ENCODE measurements at regions not wholly inside any gene's neighbourhood (a gene's known extent, or its start where the extent isn't known, plus 50 kb on each side); places are given as distances from the start of the nearest gene placed in this dataset.
A peak's percentile ranks its signal among the peaks of the same experiment; 100 is the strongest.
"Not testable (repeated sequence)": the region's sequence is repeated elsewhere in the genome, so short reads cannot be mapped to it uniquely, and the experiment has no call there.

DNA sequence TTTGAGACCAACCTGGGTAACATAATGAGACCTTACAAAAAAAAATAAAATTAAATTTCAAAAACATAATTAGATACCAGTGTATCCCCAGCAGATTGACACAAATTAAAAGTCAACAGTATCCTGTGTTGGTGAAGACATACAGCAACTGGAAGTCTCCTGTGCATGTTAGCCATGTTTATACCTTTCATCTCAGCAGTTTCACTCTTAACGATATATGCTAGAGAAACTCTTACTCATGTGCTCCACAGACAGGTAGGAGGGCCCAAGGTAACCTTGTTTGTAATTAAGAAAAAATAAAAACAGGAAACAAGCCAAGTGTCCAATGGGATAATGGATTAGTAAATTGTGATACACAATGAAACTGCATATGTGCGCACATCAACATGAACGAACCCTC lies 50.1 kb upstream of the N4BP3 start:
- no peak for DNase-seq

DNA sequence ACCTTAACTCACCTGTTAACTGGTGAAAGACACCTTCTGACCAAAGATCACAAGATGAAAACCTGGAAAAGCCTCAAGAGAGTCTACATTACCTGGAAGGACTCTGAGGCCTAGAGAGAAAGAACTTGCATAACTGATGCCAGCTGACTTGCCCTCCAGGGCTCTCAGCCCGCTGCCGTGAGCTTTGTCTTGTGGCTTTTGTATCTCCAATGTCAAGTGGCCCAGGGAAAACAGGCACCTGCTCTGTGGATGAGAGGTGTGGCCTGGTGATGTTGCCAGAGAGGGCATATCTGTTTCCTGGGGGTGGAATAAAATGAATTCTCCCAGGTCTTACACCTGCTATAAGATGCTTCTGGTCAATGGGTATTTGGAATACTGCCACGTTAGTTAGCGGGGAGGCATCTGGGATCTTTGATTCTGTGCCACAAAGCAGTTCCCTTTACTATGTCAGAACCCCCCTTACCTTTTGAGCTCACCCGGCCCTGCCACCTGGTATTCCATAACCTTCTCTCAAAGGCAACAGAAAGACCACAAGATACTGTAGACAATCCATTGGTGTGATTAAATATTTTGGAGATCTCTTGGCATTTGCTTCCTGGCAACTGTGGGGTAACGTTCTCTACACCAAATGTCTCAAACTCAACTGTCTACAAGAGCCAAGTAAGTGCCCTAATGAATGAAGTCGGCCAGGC lies 54.9 kb upstream of the N4BP3 start:
- DNase-seq, result peak; percentile 2 to 21

DNA sequence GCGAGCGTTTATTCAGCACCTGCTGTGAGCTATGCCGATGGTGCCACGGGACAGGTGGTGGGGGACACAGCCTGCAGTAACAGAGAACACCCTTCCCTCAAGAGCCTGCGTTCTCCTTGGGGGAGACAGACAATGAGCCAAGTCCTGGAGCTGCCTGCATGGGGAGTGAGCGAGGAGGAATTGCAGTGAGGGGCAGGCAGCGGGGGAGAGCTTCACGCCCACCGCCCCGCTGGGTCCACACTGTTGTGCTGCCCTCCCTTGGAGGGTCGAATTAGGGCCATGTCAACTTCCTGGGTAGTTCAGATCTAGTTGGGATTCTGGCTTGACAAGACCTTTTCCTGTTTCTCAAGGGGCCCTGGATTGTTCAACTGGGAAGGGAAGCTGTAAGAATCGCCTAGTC lies 55.5 kb upstream of the N4BP3 start:
- no peak for DNase-seq

DNA sequence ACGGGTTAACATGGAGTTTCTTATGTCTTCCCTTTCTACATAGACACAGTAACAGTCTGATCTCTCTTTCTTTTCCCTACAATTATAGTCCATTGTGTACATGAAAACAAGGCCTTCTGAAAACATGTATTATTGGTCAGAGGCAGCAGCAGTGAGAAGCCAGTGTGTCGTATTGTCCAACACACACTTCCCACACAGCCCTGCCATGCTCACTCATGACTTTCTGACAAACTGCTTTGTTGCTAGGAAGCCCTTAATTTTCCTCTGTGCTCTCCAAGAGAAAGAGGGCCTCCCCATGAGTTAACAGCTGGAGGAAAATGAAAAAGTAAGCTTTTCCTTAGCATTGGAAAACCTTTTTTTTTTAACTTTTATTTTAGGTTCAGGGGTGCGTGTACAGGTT lies 56.4 kb upstream of the N4BP3 start:
- no peak for DNase-seq

DNA sequence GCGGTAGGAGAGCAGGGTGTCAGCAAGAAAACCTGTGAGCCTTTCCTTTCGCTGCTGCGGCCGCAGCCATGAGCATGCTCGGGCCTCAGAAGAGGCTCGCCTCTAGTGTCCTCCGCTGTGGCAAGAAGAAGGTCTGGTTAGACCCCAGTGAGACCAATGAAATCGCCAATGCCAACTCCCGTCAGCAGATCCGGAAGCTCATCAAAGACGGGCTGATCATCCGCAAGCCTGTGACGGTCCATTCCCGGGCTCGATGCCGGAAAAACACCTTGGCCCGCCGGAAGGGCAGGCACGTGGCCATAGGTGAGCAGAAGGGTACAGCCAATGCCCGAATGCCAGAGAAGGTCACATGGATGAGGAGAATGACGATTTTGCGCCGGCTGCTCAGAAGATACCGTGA lies 57.8 kb upstream of the N4BP3 start:
- not testable (repeated sequence) for DNase-seq

DNA sequence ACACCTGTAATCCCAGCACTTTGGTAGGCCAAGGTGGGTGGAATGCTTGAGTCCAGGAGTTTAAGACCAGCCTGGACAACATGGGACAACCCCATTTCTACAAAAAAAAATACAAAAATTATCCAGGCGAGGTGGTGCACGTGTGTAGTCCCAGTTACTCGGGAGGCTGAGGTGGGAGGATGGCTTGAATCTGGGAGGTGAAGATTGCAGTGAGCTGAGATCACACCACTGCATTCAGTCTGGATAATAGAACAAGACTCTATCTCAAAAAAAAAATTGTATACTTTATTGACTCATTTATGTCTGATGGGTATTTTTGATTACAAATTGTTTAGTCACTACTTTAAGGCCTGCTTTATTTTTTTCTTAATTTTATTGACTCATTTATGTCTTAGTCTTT lies 56.0 kb upstream of the PROP1 start:
- DNase-seq, result not testable (repeated sequence)

DNA sequence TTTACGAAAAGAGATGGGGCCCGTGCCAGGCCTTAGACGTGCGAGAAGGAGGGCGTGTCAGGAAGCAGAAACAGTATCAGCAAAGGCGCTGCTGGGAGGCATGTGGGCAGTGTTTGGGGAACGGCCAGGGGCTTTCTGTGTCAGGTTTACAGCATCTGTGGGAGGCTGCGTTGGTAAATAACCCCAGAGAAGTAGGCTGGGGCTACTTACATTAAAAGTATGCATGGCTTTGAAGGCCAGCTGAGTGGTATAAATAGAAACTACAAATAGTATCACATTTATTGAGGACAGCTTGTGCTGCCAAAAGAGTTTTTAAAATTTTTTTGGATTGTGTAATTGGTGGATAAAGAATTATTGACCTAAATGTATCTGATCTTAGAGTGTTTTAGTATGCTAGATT lies 54.8 kb upstream of the PROP1 start:
- not testable (repeated sequence) for DNase-seq

DNA sequence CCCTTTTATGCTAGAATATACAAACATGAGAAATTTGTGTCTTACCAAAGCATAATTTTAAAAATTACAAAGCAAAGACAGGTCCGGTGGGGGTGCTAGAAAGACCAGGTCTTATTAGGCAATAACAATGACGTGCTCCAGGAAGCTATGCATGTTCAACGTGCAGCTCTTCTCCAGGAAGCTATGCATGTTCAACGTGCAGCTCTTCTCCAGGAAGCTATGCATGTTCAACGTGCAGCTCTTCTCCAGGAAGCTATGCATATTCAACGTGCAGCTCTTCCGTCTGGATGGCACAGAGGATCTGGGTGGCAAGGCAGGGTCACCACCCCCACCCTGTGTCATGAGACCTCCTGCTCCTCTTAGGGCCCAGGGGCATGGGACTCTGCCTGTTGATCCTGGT lies 51.9 kb upstream of the PROP1 start:
- DNase-seq, result not testable (repeated sequence)

DNA sequence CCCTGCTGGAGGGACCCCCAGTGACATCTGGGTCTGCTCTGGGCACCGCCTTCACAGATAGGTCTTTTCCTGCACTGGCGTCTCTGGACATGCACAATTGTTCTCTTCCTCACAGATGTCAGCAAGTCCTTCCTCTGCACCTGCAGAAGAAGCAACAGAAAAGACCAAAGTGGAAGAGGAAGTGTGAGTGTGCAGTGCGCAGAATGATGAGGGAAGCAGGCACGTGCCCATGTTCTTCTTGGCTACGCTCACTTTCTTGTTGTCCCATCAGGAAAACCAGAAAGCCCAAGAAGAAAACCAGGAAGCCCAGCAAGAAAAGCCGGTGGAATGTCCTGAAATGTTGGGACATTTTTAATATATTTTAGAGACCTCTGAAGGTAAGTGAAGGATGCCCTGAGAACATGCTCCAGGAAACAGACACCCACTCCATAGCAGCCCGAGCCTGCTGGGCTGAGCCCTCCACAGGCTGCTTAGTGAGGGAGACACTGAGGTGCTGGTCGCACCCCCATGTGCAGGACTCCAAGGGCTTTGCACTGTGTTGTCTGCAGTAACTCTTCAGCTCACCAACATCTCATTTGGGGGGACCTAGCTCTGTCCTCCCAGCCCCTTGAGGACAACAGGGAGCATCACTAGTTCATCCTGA lies 50.8 kb upstream of the PROP1 start:
- not testable (repeated sequence) for DNase-seq

DNA sequence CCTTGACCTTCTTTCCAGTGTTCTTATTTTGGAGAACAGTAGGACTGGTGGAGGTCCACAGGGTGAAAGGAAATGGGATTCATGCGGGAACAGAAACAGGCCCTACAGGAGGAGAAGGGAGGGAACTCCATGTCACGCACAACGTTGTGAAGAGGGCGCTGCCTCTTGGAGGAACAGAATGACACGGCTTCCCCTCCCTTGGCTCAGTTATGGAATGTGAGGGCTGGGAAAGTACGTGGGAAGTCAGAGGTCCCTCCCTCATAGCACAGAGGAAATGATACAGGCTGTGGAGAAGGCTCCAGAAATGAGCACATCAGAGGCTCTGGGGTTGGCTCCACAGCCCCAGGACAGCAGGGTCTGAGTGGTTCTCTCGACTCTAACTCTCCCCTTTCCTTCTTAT lies 49.9 kb upstream of the PROP1 start:
- not testable (repeated sequence) for DNase-seq
